ENCODE measurements at regions not wholly inside any gene's neighbourhood (a gene's known extent, or its start where the extent isn't known, plus 50 kb on each side); places are given as distances from the start of the nearest gene placed in this dataset.

GRCh38 chr14:99042381-99043266, 229.4 kb downstream of the BCL11B start:
- Histone ChIP-seq H3K9me3 (ENCODE audit: severe bottlenecking) (no peaks in the 10 kb centered on the region), H3K36me3 (ENCODE audit: low read depth) (no peaks in the 10 kb centered on the region), H3K4me3 (ENCODE audit: severe bottlenecking) (no peak overlapping the region), H3K27me3 (ENCODE audit: insufficient read depth, poor library complexity, severe bottlenecking) (no peaks in the 10 kb centered on the region), H3K27ac (ENCODE audit: poor library complexity, severe bottlenecking) (no peak overlapping the region), H3K4me1 (ENCODE audit: insufficient read depth, poor library complexity, severe bottlenecking) (no peaks in the 10 kb centered on the region)
- no peak for ATAC-seq (ENCODE audit: low read depth)
- TF ChIP-seq CTCF (IDR thresholded peaks at IDR 0.05; ENCODE audit: poor library complexity, severe bottlenecking): no peak
- DNase-seq (ENCODE audit: low spot score): no peak

GRCh38 chr14:99043267-99043615, 228.8 kb downstream of the BCL11B start:
- Histone ChIP-seq H3K4me1 (ENCODE audit: insufficient read depth, poor library complexity, severe bottlenecking) (no peaks in the 10 kb centered on the region), H3K27me3 (ENCODE audit: insufficient read depth, poor library complexity, severe bottlenecking) (no peaks in the 10 kb centered on the region), H3K27ac (ENCODE audit: poor library complexity, severe bottlenecking) (no peak overlapping the region), H3K36me3 (ENCODE audit: low read depth) (no peaks in the 10 kb centered on the region), H3K4me3 (ENCODE audit: severe bottlenecking) (no peak overlapping the region), H3K9me3 (ENCODE audit: severe bottlenecking) (no peaks in the 10 kb centered on the region)
- DNase-seq (ENCODE audit: low spot score) (no peak), ATAC-seq (ENCODE audit: low read depth) (no peak)
- no peak for TF ChIP-seq CTCF (IDR thresholded peaks at IDR 0.05; ENCODE audit: poor library complexity, severe bottlenecking)

- Histone ChIP-seq H3K27ac (ENCODE audit: poor library complexity, severe bottlenecking) (no peak overlapping the region), H3K4me1 (ENCODE audit: insufficient read depth, poor library complexity, severe bottlenecking) (no peaks in the 10 kb centered on the region), H3K27me3 (ENCODE audit: insufficient read depth, poor library complexity, severe bottlenecking) (no peaks in the 10 kb centered on the region), H3K4me3 (ENCODE audit: severe bottlenecking) (no peak overlapping the region), H3K36me3 (ENCODE audit: low read depth) (no peaks in the 10 kb centered on the region), H3K9me3 (ENCODE audit: severe bottlenecking) (no peaks in the 10 kb centered on the region)
- ATAC-seq (ENCODE audit: low read depth) (no peak), DNase-seq (ENCODE audit: low spot score) (no peak)
- no peak for TF ChIP-seq CTCF (IDR thresholded peaks at IDR 0.05; ENCODE audit: poor library complexity, severe bottlenecking)
These were observed 228.2 kb downstream of the BCL11B start for GRCh38 chr14:99043756-99044155.

- no peak overlapping the region for H3K4me3 ChIP-seq (ENCODE audit: severe bottlenecking)
- DNase-seq (ENCODE audit: low spot score) (no peak), ATAC-seq (ENCODE audit: low read depth) (no peak)
- no peaks in the 10 kb centered on the region for H3K4me1 ChIP-seq (ENCODE audit: insufficient read depth, poor library complexity, severe bottlenecking)
- no peak overlapping the region for H3K27ac ChIP-seq (ENCODE audit: poor library complexity, severe bottlenecking)
- no peak for TF ChIP-seq CTCF (IDR thresholded peaks at IDR 0.05; ENCODE audit: poor library complexity, severe bottlenecking)
- peaks cover under 1% of the 10 kb centered on the region for H3K9me3 ChIP-seq (ENCODE audit: severe bottlenecking)
- H3K36me3 ChIP-seq (ENCODE audit: low read depth): no peaks in the 10 kb centered on the region
- H3K27me3 ChIP-seq (ENCODE audit: insufficient read depth, poor library complexity, severe bottlenecking): no peaks in the 10 kb centered on the region
These were observed 224.5 kb downstream of the BCL11B start for GRCh38 chr14:99047441-99048031.

GRCh38 chr14:99050309-99050708, 221.7 kb downstream of the BCL11B start:
- no peaks in the 10 kb centered on the region for H3K27me3 ChIP-seq (ENCODE audit: insufficient read depth, poor library complexity, severe bottlenecking)

More at GRCh38 chr14:99050309-99050708, 221.7 kb downstream of the BCL11B start:
- Histone ChIP-seq H3K9me3 (ENCODE audit: severe bottlenecking) (peaks cover 6% of the 10 kb centered on the region), H3K27ac (ENCODE audit: poor library complexity, severe bottlenecking) (no peak overlapping the region), H3K4me3 (ENCODE audit: severe bottlenecking) (no peak overlapping the region), H3K4me1 (ENCODE audit: insufficient read depth, poor library complexity, severe bottlenecking) (peaks cover 5% of the 10 kb centered on the region), H3K36me3 (ENCODE audit: low read depth) (no peaks in the 10 kb centered on the region)
- DNase-seq (ENCODE audit: low spot score) (no peak), ATAC-seq (ENCODE audit: low read depth) (no peak)
- TF ChIP-seq CTCF (IDR thresholded peaks at IDR 0.05; ENCODE audit: poor library complexity, severe bottlenecking): no peak

Measured in RWPE2 (cell line).